MV-4-11 (cell line): ENCODE measurements at regions not wholly inside any gene's neighbourhood (a gene's known extent, or its start where the extent isn't known, plus 50 kb on each side); places are given as distances from the start of the nearest gene placed in this dataset.
"Not testable (repeated sequence)": the region's sequence is repeated elsewhere in the genome, so short reads cannot be mapped to it uniquely, and the experiment has no call there.

Experiments
- DNase-seq: peaks from one replicate; lab custom pipeline; 2025; lab: John Stamatoyannopoulos, UW

GRCh38 chr14:86196471-86196870, 666.5 kb downstream of the FLRT2 start:
- no peak for DNase-seq

- DNase-seq: no peak
These were observed 663.8 kb downstream of the FLRT2 start for GRCh38 chr14:86193756-86194155.

- no peak for DNase-seq
These were observed 650.0 kb downstream of the FLRT2 start for GRCh38 chr14:86179980-86180379.

GRCh38 chr14:86168371-86168770, 638.4 kb downstream of the FLRT2 start:
- DNase-seq: no peak

GRCh38 chr14:86166541-86166940, 636.6 kb downstream of the FLRT2 start:
- DNase-seq: no peak

DNA sequence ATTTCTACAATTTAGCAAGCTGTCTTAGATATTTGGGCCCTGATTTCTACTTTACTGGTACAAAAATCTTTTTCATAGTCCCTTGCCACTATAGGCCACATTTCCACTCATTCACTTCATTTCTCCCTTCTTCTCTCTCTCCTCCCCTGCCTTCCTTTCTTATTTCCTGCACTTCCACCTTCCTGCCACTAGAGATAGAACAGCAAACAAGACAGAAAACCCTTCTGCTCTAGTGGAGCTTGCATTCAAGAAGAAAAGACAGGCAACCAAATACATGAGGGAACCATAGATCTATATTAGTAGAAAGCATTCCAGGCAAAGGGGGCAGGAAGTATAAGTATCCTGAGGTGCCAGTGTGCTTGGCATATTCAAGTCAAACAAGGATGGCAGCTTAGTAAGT, 623.5 kb downstream of the FLRT2 start:
- DNase-seq: no peak

DNA sequence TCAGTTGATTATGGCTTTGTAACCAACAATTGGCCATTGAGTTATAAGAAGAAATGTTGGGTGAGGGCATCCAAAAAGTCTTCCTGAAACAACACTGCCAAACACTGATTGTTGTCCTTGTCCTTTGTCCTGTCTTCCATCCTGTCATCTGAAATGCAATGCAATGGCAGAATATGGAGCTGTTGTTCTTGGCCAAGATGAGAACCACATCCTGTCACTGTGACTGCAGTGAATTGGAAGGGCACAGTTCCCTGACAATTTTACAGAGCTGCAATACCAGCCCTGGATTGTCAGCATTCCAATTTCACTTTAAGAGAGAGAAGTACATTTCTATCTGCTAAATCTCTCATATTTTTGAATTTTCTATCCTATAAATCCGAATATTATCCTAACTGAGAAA, 613.3 kb downstream of the FLRT2 start:
- no peak for DNase-seq

GRCh38 chr14:86141966-86142365, 612.0 kb downstream of the FLRT2 start:
- no peak for DNase-seq

GRCh38 chr14:86129426-86129825, 599.5 kb downstream of the FLRT2 start:
- no peak for DNase-seq

GRCh38 chr14:86124328-86124727, 594.4 kb downstream of the FLRT2 start:
- peak; percentile 0 for DNase-seq

GRCh38 chr14:86115972-86116371, 586.0 kb downstream of the FLRT2 start:
- DNase-seq: no peak

DNA sequence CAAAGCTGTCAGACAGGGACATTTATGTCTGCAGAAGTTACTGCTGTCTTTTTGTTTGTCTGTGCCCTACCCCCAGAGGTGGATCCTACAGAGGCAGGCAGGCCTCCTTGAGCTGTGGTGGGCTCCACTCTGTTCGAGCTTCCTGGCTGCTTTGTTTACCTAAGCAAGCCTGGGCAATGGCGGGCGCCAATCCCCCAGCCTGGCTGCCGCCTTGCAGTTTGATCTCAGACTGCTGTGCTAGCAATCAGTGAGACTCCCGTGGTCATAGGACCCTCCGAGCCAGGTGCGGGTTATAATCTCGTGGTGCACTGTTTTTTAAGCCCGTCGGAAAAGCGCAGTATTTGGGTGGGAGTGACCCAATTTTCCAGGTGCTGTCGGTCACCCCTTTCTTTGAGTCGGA, 580.9 kb downstream of the FLRT2 start:
- not testable (repeated sequence) for DNase-seq

GRCh38 chr14:86104691-86105265, 574.8 kb downstream of the FLRT2 start:
- no peak for DNase-seq

- no peak for DNase-seq
These were observed 564.6 kb downstream of the FLRT2 start for GRCh38 chr14:86094512-86094911.

DNA sequence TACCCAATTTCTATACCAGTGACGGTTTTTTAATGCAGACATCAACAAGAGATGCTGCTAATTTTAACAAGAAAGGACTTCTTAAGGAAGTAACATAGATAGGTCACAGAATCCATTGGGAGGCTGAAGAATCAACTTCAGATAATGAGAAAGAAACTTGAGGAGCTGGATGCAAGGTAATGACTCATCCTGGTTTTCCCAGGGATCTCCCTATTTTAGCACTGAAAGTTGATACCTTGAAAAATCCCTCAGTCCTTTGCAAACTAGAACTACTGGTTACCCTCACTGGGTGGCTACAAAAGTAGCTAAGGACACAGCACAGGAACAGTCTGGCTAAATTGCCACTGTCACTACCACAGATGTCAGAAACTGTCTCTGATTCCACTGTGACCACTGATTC, 561.9 kb downstream of the FLRT2 start:
- no peak for DNase-seq

DNA sequence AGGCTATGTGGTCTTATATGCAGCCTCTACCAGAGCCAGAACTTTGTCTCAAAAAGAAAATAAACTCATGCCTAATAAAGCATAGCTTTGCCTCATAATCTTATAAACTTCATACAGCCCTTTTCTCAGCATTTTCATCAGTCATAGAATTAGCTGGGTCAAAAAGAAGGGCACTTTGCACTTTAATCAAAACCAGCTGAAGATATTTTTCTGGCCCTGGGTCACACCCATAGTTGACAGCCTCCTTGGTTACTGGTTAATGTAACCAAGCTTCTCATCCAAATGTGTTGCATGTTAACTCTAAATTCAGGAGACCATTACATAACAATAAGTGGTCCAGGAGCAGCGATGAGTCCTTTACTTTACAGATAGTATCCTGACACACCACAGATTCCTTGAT, 558.2 kb downstream of the FLRT2 start:
- no peak for DNase-seq

GRCh38 chr14:86087377-86087776, 557.4 kb downstream of the FLRT2 start:
- DNase-seq: no peak

- DNase-seq: no peak
These were observed 557.0 kb downstream of the FLRT2 start for GRCh38 chr14:86086962-86087361.

GRCh38 chr14:86084097-86084496, 554.2 kb downstream of the FLRT2 start:
- peak; percentile 65 for DNase-seq

DNA sequence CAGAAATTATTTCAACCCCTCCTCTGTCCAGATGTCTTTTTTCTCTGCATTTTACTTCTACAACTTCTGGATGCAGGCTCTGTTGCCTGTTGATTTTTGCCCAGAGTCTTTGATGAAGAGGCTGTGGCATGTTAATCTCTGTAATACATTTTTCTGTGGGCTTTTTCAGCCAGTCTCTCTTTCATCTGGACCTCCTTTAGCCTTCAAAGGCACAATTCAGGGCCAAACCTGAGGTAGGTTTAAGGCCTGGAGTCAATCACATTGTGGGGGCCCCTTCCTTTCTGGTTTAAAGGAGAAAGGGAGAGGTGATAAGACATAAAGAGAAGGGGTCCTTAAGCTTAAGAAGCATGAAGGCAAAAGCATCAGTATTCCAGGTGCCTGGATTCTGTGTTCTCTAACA, 553.7 kb downstream of the FLRT2 start:
- no peak for DNase-seq

DNA sequence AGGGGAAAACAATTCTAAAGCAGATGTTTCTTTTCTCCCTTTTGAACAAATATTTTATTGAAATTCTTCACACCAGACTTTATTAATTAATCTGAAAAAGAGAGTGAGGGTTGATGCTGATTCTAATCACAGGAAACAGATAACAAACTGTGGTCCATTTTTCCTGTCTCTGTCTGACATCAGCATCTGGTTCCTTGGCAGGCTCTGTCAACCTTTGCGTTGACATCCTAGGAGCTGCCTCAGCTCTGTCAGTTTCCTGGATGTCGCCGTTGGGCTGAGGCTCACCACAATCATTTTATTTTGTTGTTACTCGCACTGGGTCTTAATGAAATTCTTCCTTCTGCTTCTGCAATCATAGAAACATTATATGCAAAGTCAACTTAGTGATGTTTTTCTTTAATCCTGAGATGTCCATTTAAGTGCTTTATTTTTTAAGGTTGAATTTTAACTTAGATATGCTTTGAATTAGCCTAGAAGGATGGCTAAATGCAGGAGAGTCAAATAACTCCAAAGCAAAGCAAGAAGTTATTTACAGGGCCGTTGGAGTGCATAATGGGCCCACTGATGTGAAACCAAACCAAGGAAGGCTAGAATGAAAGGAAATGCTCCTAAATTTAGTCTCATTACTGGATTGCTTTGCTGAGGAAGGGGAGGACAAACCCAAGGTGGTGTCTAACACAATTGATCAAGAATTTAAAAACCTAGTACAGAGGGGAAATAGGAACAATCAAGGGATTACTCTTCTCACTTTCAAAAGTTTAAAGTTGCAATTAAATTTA, 542.4 kb downstream of the FLRT2 start:
- DNase-seq: no peak

GRCh38 chr14:86066651-86067050, 536.7 kb downstream of the FLRT2 start:
- no peak for DNase-seq

- DNase-seq: no peak
These were observed 535.5 kb downstream of the FLRT2 start for GRCh38 chr14:86065407-86065806.

DNA sequence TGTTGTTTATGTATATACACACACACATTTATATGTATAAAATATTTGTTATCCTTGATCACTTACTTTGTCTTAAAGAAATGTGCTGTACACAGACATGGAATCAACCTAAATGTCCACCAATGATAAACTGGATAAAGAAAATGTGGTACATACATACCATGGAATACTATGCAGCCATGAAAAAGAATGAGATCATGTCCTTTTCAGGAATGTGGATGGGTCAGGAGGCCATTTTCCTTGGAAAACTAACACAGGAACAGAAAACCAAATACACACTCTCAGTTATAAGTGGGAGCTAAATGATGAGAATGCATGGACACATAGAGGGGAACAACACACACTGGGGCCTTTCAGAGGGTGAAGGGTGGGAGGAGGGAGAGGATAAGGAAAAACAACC, 534.7 kb downstream of the FLRT2 start:
- DNase-seq: not testable (repeated sequence)
